ENCODE measurements at regions not wholly inside any gene's neighbourhood (a gene's known extent, or its start where the extent isn't known, plus 50 kb on each side); places are given as distances from the start of the nearest gene placed in this dataset.
"Not testable (repeated sequence)": the region's sequence is repeated elsewhere in the genome, so short reads cannot be mapped to it uniquely, and the experiment has no call there.

DNA sequence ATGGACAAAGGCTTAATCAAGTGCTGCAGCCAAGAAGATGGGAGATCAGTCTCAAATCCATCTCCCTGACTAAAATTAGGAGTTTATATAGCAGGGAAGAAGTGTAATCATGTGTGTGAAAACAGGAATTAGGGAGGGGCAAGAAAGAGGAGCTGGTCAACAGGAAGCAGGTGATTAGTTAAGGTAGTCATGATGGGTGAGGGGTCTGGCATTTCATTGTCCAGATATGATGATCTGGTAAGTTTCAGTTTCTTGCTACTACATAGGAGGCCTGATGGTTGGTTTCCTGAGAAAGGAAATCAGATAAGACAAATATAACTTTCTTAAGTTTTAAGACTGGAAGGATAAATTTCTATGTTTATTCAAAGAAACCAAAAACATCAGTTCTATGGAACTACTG lies 455.6 kb upstream of the GRAMD2B start:
- no peak overlapping the region for H3K27ac ChIP-seq
- no peak for DNase-seq (ENCODE audit: low read depth, low spot score)

DNA sequence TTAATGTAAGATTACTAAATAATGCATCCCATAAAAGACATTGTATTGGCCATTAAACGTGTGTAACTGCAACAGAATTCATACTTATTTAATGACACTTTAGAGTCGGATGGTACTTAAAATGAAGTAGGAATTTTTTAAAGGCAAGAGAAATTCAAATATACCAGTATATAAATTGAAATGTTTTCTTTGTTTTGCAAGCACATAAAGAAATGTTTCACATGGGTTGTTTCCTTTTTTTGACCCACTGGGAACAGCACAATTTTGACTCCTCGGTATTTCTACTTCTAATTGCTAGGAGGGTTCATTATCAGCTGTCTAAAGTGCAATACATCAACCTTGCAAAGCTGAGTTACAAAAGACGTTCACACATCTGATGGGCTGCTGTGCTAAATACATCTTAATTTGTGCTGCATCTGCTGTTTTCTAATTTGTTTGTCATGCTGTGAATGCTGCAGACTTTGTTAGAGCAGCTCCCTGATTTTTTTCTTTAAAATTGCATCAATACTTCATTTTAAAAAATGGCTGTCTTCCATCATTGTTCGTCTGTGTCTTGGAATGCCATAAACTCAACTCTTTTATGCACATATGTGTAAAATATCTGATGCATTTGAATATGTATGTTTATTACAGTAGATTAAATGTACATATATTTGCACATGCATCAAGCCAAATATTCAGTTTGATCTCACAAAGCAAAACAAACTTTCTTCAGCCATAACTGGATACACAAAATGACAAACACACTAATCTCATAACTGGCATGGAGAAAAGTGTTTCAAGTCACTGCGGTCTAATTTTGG lies 454.0 kb upstream of the GRAMD2B start:
- no peak overlapping the region for H3K27ac ChIP-seq
- no peak for DNase-seq (ENCODE audit: low read depth, low spot score)

- H3K27ac ChIP-seq = no peak overlapping the region
- no peak for DNase-seq (ENCODE audit: low read depth, low spot score)
These were observed 453.4 kb upstream of the GRAMD2B start for GRCh38 chr5:125969814-125970171.

DNA sequence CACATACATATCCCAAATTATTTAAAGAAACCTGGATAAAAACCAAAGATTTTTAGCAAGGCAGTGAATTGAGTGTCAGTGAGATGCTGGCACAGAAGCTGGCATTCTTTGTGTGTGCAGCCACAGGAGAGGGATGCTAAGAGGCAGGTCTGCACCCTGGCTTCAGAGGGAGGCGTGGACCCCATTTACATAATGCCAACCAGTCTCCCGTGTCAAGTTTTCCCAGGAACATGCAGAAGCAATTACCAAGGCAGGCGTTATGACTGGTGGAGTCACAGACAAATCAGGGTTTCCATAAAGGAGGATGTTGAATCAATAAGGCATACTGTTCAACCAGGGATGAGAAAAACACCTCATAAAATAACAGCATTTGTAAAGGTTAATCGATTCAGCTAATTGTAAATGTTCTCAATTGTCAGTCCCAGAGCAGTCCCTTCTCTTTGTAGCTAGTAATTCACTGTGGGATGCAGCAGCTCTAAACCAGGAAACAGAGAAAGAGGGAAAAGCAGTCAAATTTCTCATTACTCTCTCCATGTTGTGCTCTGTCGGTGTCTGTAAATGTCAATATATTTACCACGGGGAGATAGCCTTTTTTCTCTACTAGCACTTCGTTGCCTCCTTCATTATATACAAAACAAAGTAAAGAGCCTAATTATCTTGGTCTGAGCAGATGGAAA lies 452.4 kb upstream of the GRAMD2B start:
- no peak overlapping the region for H3K27ac ChIP-seq
- no peak for DNase-seq (ENCODE audit: low read depth, low spot score)

GRCh38 chr5:125972706-125973105 lies 450.5 kb upstream of the GRAMD2B start:
- DNase-seq (ENCODE audit: low read depth, low spot score) = no peak
- no peak overlapping the region for H3K27ac ChIP-seq

DNA sequence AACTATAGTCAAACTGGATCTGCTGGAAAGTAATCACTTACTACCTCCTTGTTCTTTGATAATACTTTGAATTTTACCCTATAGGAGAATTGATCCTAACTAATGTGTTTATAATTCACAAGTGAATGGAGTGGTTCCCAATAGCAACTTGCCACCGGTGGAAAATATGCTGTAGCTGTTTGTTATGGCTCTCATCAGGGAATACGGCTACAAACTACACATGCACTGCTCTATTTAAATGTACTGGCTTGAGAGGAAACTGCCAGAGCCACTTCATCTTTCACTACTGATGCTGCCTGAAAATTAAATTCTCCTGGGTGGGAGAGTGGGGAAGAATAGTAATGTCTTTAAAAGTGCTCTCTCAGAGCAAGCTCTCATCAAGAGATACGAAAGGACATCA lies 448.5 kb upstream of the GRAMD2B start:
- H3K27ac ChIP-seq = no peak overlapping the region
- DNase-seq (ENCODE audit: low read depth, low spot score) = no peak

- no peak overlapping the region for H3K27ac ChIP-seq
- DNase-seq (ENCODE audit: low read depth, low spot score) = no peak
These were observed 446.7 kb upstream of the GRAMD2B start for GRCh38 chr5:125976421-125977000.

- DNase-seq (ENCODE audit: low read depth, low spot score) = no peak
- no peak overlapping the region for H3K27ac ChIP-seq
These were observed 445.2 kb upstream of the GRAMD2B start for GRCh38 chr5:125978015-125978414.

- no peak overlapping the region for H3K27ac ChIP-seq
- no peak for DNase-seq (ENCODE audit: low read depth, low spot score)
These were observed 443.6 kb upstream of the GRAMD2B start for GRCh38 chr5:125979636-125980035.

DNA sequence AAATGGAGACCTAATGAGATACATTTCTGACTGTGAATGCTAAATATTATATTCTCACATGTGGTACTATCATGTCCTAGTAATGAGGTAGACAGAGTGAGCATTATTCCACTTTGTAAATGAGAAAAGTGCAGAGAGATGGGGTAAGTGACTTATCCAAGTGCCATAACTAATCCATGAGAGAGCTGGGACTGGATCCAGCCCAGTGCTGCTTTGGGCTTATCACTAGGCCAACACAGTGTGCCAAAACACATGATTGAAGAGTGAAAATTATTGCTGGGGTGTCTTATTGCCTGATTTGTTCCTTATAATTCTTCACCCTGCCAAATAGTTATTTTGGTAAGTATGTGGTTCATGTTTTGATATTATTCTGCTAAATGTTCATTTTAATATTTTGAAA lies 442.2 kb upstream of the GRAMD2B start:
- DNase-seq (ENCODE audit: low read depth, low spot score) = no peak
- H3K27ac ChIP-seq = no peak overlapping the region

DNA sequence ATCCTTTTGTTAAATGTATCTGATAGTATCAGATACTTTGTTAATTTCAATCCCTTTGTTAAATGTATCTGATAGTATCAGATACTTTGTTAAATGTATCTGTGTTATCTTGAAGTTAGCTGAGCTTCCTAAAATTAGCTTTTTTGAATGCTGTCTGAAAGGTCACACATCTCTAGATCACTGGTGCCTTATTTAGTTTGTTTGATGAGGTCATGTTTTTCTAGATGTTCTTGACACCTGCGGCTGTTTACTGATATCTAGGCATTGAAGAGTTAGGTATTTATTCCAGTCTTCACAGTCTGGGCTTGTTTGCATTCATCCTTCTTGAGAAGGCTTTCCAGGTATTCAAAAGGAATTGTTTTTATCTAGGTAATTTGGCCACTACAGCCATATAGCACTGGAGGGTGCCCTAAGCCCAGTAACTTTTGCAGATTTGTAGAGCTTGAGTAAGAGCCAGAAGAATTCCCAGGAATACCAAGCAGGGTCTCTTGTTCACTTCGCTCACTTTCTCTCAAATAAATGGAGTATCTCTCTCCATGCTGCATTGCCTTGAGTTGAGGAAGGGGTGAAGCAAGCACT lies 435.4 kb upstream of the GRAMD2B start:
- H3K27ac ChIP-seq = no peak overlapping the region
- DNase-seq (ENCODE audit: low read depth, low spot score) = no peak

- H3K27ac ChIP-seq = no peak overlapping the region
- DNase-seq (ENCODE audit: low read depth, low spot score) = no peak
These were observed 431.2 kb upstream of the GRAMD2B start for GRCh38 chr5:125992050-125992449.

- H3K27ac ChIP-seq; DNase-seq (ENCODE audit: low read depth, low spot score): not testable (repeated sequence)
These were observed 423.8 kb upstream of the GRAMD2B start for GRCh38 chr5:125999271-126000030.

DNA sequence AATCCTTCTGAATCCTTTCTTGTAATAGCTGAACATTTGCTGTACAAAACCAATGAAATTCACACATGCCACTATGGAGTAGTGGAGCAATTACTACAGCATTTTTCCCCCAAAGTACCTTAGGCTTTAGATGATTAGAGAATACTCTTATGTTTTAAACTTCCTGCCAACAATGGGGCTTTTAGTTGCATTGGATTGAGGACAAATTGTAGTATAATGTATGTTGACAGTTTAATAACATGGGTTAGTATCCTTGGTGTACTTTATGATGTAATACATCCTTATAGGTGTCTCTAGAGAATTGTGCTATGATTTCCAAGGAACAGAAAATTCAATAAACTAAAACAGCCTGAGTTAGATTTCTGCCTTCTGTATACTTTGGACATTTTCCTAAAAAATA lies 422.7 kb upstream of the GRAMD2B start:
- no peak for DNase-seq (ENCODE audit: low read depth, low spot score)
- no peak overlapping the region for H3K27ac ChIP-seq

DNA sequence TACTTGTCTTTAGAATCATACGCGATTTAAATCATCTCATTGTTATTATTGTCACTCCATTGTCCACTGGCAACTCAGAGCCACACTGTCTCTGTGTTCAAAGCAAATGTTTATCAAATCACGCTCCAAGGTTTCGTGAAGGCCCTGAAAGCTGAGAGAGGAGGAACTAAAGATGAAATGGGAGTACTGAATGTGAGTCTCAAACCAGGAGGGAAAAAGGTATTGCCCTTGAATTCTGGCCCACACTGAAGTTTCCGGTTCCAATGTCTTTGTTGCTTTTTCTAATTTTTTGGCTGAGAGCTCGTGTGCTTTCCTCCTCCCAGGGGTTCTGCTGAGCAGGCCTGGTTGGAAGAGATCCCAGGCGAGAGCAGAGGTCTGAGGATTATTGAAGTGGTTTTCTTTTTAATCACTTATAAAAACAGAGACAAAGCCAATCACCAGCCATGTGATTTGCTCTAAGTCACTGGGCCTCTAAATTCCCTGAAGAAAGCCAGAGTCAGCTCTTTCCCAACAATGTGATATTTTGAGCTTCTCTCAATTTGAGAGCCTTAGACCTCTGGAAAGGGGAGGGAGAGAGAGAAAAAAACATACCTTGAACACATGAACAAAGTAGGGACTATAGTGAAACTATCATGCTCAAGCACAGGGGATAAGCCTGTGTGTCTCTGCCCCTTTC lies 420.8 kb upstream of the GRAMD2B start:
- DNase-seq (ENCODE audit: low read depth, low spot score) = no peak
- H3K27ac ChIP-seq = no peak overlapping the region

- no peak for DNase-seq (ENCODE audit: low read depth, low spot score)
- H3K27ac ChIP-seq = no peak overlapping the region
These were observed 419.9 kb upstream of the GRAMD2B start for GRCh38 chr5:126003309-126003708.

GRCh38 chr5:126004636-126005035 lies 418.6 kb upstream of the GRAMD2B start:
- no peak for DNase-seq (ENCODE audit: low read depth, low spot score)
- no peak overlapping the region for H3K27ac ChIP-seq

- no peak overlapping the region for H3K27ac ChIP-seq
- no peak for DNase-seq (ENCODE audit: low read depth, low spot score)
These were observed 415.4 kb upstream of the GRAMD2B start for GRCh38 chr5:126007841-126008240.

DNA sequence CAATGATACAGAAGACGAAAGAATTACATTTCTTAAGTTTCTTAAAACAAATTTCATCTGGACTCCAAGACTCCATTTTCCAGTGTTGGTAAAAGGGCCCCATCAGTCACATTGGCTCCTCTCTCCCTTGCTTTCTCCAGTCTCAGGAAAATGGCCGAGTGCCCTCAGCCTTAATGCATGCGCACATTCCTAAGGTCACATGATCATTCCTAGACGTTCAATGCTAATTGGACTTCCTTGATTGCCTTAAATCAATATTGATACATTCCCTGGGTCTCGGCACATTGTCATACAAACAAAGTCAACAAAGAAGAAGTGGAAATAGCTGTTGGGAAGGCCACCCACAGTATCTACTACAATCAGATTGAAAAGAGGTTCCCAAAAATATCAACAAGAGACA lies 413.6 kb upstream of the GRAMD2B start:
- no peak for DNase-seq (ENCODE audit: low read depth, low spot score)
- no peak overlapping the region for H3K27ac ChIP-seq

DNA sequence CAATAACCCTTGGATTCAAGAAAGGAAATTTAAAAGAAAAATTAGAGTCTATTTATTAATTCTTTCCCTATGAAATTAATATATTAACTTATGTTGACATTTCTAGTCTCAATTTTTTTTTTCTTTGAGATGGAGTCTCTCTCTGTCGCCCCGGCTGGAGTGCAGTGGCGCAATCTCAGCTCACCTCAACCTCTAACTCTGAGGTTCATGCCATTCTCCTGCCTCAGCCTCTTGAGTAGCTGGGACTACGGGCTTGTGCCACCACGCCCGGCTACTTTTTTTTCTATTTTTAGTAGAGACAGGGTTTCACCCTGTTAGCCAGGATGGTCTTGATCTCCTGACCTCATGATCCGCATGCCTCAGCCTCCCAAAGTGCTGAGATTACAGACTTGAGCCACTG lies 411.7 kb upstream of the GRAMD2B start:
- not testable (repeated sequence) for H3K27ac ChIP-seq; DNase-seq (ENCODE audit: low read depth, low spot score)
